ENCODE measurements at regions not wholly inside any gene's neighbourhood (a gene's known extent, or its start where the extent isn't known, plus 50 kb on each side); places are given as distances from the start of the nearest gene placed in this dataset.

- H3K27ac ChIP-seq (ENCODE audit: low read length, poor library complexity, severe bottlenecking), result no peak overlapping the region
- H4K8ac ChIP-seq (ENCODE audit: low read length), result no peak overlapping the region
- H2BK12ac ChIP-seq (ENCODE audit: low read length in 2 of 2), result no peak overlapping the region
- DNase-seq, result peak; percentile 12
- no peak overlapping the region for H2AFZ ChIP-seq (ENCODE audit: low read depth, low read length)
- no peak overlapping the region for H2BK5ac ChIP-seq (ENCODE audit: low read depth, low read length, poor library complexity, severe bottlenecking)
- no peak overlapping the region for H3K18ac ChIP-seq (ENCODE audit: low read depth in 1 of 2, low read length in 2 of 2)
- WGBS, result 25% methylated on average over 6 of the region's 7 CpGs
- no peak overlapping the region for H3K9ac ChIP-seq (ENCODE audit: low read length)
- no peaks in the 10 kb centered on the region for H3K79me1 ChIP-seq (replicated peaks; ENCODE audit: low read length, poor library complexity, severe bottlenecking)
- H3K36me3 ChIP-seq (ENCODE audit: control insufficient read depth in 1 of 2, insufficient read depth in 2 of 2, low read depth in 1 of 2, low read length in 2 of 2), result no peaks in the 10 kb centered on the region
- no peak overlapping the region for H3K4ac ChIP-seq (ENCODE audit: low read depth in 1 of 2, low read length in 2 of 2)
- no peak overlapping the region for H2AK5ac ChIP-seq (ENCODE audit: low read length, severe bottlenecking)
- no peak overlapping the region for H4K91ac ChIP-seq (ENCODE audit: low read length)
- H3K4me1 ChIP-seq (ENCODE audit: control insufficient read depth, insufficient read depth, low read depth, low read length), result no peaks in the 10 kb centered on the region
- no peak overlapping the region for H3K23ac ChIP-seq (ENCODE audit: low read length in 2 of 2)
- H3K9me3 ChIP-seq (ENCODE audit: control insufficient read depth, low read length), result peaks cover 52% of the 10 kb centered on the region
- no peak overlapping the region for H2BK15ac ChIP-seq (ENCODE audit: low read depth, poor library complexity, severe bottlenecking)
- H3K4me2 ChIP-seq (ENCODE audit: low read length, poor library complexity, severe bottlenecking), result no peak overlapping the region
- H3K27me3 ChIP-seq (ENCODE audit: control insufficient read depth in 1 of 2, insufficient read depth in 1 of 2, low read length in 2 of 2), result no peaks in the 10 kb centered on the region
- no peak overlapping the region for H3K4me3 ChIP-seq (ENCODE audit: insufficient read depth in 1 of 2, low read depth in 1 of 2, low read length in 2 of 2)
- H3K14ac ChIP-seq (ENCODE audit: low read length in 2 of 2), result no peak overlapping the region
- no peak overlapping the region for H2BK120ac ChIP-seq (ENCODE audit: low read depth, low read length)
Measured at GRCh38 chr10:128178302-128178958, 52.2 kb upstream of the MKI67 start.

- H2BK5ac ChIP-seq (ENCODE audit: low read depth, low read length, poor library complexity, severe bottlenecking), result no peak overlapping the region
- no peak overlapping the region for H2BK12ac ChIP-seq (ENCODE audit: low read length in 2 of 2)
- no peak overlapping the region for H2AK5ac ChIP-seq (ENCODE audit: low read length, severe bottlenecking)
- H3K18ac ChIP-seq (ENCODE audit: low read depth in 1 of 2, low read length in 2 of 2), result no peak overlapping the region
- H3K36me3 ChIP-seq (ENCODE audit: control insufficient read depth in 1 of 2, insufficient read depth in 2 of 2, low read depth in 1 of 2, low read length in 2 of 2), result no peaks in the 10 kb centered on the region
- peaks cover 36% of the 10 kb centered on the region for H3K9me3 ChIP-seq (ENCODE audit: control insufficient read depth, low read length)
- H4K91ac ChIP-seq (ENCODE audit: low read length), result no peak overlapping the region
- no peak overlapping the region for H2AFZ ChIP-seq (ENCODE audit: low read depth, low read length)
- WGBS, result 83% methylated on average over 6 of the region's 8 CpGs
- no peak overlapping the region for H3K4me3 ChIP-seq (ENCODE audit: insufficient read depth in 1 of 2, low read depth in 1 of 2, low read length in 2 of 2)
- no peak overlapping the region for H3K23ac ChIP-seq (ENCODE audit: low read length in 2 of 2)
- H3K4me2 ChIP-seq (ENCODE audit: low read length, poor library complexity, severe bottlenecking), result no peak overlapping the region
- H3K14ac ChIP-seq (ENCODE audit: low read length in 2 of 2), result no peak overlapping the region
- H3K4me1 ChIP-seq (ENCODE audit: control insufficient read depth, insufficient read depth, low read depth, low read length), result no peaks in the 10 kb centered on the region
- no peak overlapping the region for H3K27ac ChIP-seq (ENCODE audit: low read length, poor library complexity, severe bottlenecking)
- H3K4ac ChIP-seq (ENCODE audit: low read depth in 1 of 2, low read length in 2 of 2), result no peak overlapping the region
- H3K27me3 ChIP-seq (ENCODE audit: control insufficient read depth in 1 of 2, insufficient read depth in 1 of 2, low read length in 2 of 2), result peaks cover 5 to 8% of the 10 kb centered on the region in 2 experiments
- H3K9ac ChIP-seq (ENCODE audit: low read length), result no peak overlapping the region
- H3K79me1 ChIP-seq (replicated peaks; ENCODE audit: low read length, poor library complexity, severe bottlenecking), result no peaks in the 10 kb centered on the region
- no peak for DNase-seq
- H2BK120ac ChIP-seq (ENCODE audit: low read depth, low read length), result no peak overlapping the region
- H4K8ac ChIP-seq (ENCODE audit: low read length), result no peak overlapping the region
- no peak overlapping the region for H2BK15ac ChIP-seq (ENCODE audit: low read depth, poor library complexity, severe bottlenecking)
Measured at GRCh38 chr10:128180843-128181242, 54.6 kb upstream of the MKI67 start.

GRCh38 chr10:128185627-128186026 lies 59.4 kb upstream of the MKI67 start:
- Histone ChIP-seq H3K27ac (ENCODE audit: low read length, poor library complexity, severe bottlenecking) (no peak overlapping the region), H3K4me1 (ENCODE audit: control insufficient read depth, insufficient read depth, low read depth, low read length) (no peaks in the 10 kb centered on the region), H2AK5ac (ENCODE audit: low read length, severe bottlenecking) (no peak overlapping the region), H3K9ac (ENCODE audit: low read length) (no peak overlapping the region), H3K14ac (ENCODE audit: low read length in 2 of 2) (no peak overlapping the region), H3K36me3 (ENCODE audit: control insufficient read depth in 1 of 2, insufficient read depth in 2 of 2, low read depth in 1 of 2, low read length in 2 of 2) (no peaks in the 10 kb centered on the region), H3K79me1 (replicated peaks; ENCODE audit: low read length, poor library complexity, severe bottlenecking) (no peaks in the 10 kb centered on the region), H2BK12ac (ENCODE audit: low read length in 2 of 2) (no peak overlapping the region), H4K8ac (ENCODE audit: low read length) (no peak overlapping the region), H2BK5ac (ENCODE audit: low read depth, low read length, poor library complexity, severe bottlenecking) (no peak overlapping the region), H3K23ac (ENCODE audit: low read length in 2 of 2) (no peak overlapping the region), H3K4ac (ENCODE audit: low read depth in 1 of 2, low read length in 2 of 2) (no peak overlapping the region), H3K18ac (ENCODE audit: low read depth in 1 of 2, low read length in 2 of 2) (no peak overlapping the region), H2BK120ac (ENCODE audit: low read depth, low read length) (no peak overlapping the region), H3K27me3 (ENCODE audit: control insufficient read depth in 1 of 2, insufficient read depth in 1 of 2, low read length in 2 of 2) (peaks cover 5 to 34% of the 10 kb centered on the region in 2 experiments), H2BK15ac (ENCODE audit: low read depth, poor library complexity, severe bottlenecking) (no peak overlapping the region), H3K4me2 (ENCODE audit: low read length, poor library complexity, severe bottlenecking) (no peak overlapping the region), H3K4me3 (ENCODE audit: insufficient read depth in 1 of 2, low read depth in 1 of 2, low read length in 2 of 2) (no peak overlapping the region), H4K91ac (ENCODE audit: low read length) (no peak overlapping the region), H3K9me3 (ENCODE audit: control insufficient read depth, low read length) (peaks cover 20% of the 10 kb centered on the region), H2AFZ (ENCODE audit: low read depth, low read length) (no peak overlapping the region)
- no peak for DNase-seq
- 27% methylated on average over 1 of the region's 1 CpG for WGBS

- DNase-seq, result no peak
- H2AK5ac ChIP-seq (ENCODE audit: low read length, severe bottlenecking), result no peak overlapping the region
- H3K36me3 ChIP-seq (ENCODE audit: control insufficient read depth in 1 of 2, insufficient read depth in 2 of 2, low read depth in 1 of 2, low read length in 2 of 2), result no peaks in the 10 kb centered on the region
- H2AFZ ChIP-seq (ENCODE audit: low read depth, low read length), result no peak overlapping the region
- 62% methylated on average over 16 of the region's 17 CpGs for WGBS
- H3K79me1 ChIP-seq (replicated peaks; ENCODE audit: low read length, poor library complexity, severe bottlenecking), result no peaks in the 10 kb centered on the region
- no peak overlapping the region for H4K91ac ChIP-seq (ENCODE audit: low read length)
- no peak overlapping the region for H2BK5ac ChIP-seq (ENCODE audit: low read depth, low read length, poor library complexity, severe bottlenecking)
- H2BK15ac ChIP-seq (ENCODE audit: low read depth, poor library complexity, severe bottlenecking), result no peak overlapping the region
- H3K23ac ChIP-seq (ENCODE audit: low read length in 2 of 2), result no peak overlapping the region
- no peak overlapping the region for H3K18ac ChIP-seq (ENCODE audit: low read depth in 1 of 2, low read length in 2 of 2)
- no peak overlapping the region for H2BK12ac ChIP-seq (ENCODE audit: low read length in 2 of 2)
- H2BK120ac ChIP-seq (ENCODE audit: low read depth, low read length), result no peak overlapping the region
- no peak overlapping the region for H3K4ac ChIP-seq (ENCODE audit: low read depth in 1 of 2, low read length in 2 of 2)
- no peak overlapping the region for H3K4me2 ChIP-seq (ENCODE audit: low read length, poor library complexity, severe bottlenecking)
- H3K9ac ChIP-seq (ENCODE audit: low read length), result no peak overlapping the region
- no peak overlapping the region for H4K8ac ChIP-seq (ENCODE audit: low read length)
- H3K27me3 ChIP-seq (ENCODE audit: control insufficient read depth in 1 of 2, insufficient read depth in 1 of 2, low read length in 2 of 2), result peaks cover 5 to 34% of the 10 kb centered on the region in 2 experiments
- peak overlapping the region in 1 of 2 experiments; percentile 62 for H3K4me3 ChIP-seq (ENCODE audit: insufficient read depth in 1 of 2, low read depth in 1 of 2, low read length in 2 of 2)
- peaks cover 17% of the 10 kb centered on the region for H3K9me3 ChIP-seq (ENCODE audit: control insufficient read depth, low read length)
- no peaks in the 10 kb centered on the region for H3K4me1 ChIP-seq (ENCODE audit: control insufficient read depth, insufficient read depth, low read depth, low read length)
- no peak overlapping the region for H3K14ac ChIP-seq (ENCODE audit: low read length in 2 of 2)
- no peak overlapping the region for H3K27ac ChIP-seq (ENCODE audit: low read length, poor library complexity, severe bottlenecking)
Measured at GRCh38 chr10:128186959-128187787, 61.0 kb upstream of the MKI67 start.

All from mesenchymal stem cell (in vitro differentiated cells and primary cell).